Naive thymus-derived CD8-positive, alpha-beta T cell (primary cell): ENCODE measurements at regions not wholly inside any gene's neighbourhood (a gene's known extent, or its start where the extent isn't known, plus 50 kb on each side); places are given as distances from the start of the nearest gene placed in this dataset.

Source experiments
- ATAC-seq, 2 donors: fragments of 150-1000 bp; cut with Tn5 transposase in 1 of 2; sonication (Bioruptor Pico), chemical (Tn5 transposase) in 1 of 2; 1 replicate in 1 of 2; 2 replicates in 1 of 2; pipeline ENCODE4 v1.10.0; 2021; ENCODE audit warnings: mild to moderate bottlenecking in 2 of 2, moderate library complexity in 2 of 2
- POLR2A ChIA-PET: fragments of 350-600 bp; sonication (Branson Sonifier 250); formaldehyde crosslinking; loops from one replicate; lab custom pipeline; 2021; ENCODE audit warnings: antibody characterized with exemption; lab: Charles Lee
- DNase-seq, 10 donors: peaks; one replicate each; pipeline versions ENCODE4 v3.0.0 to v3.0.0-alpha.2; 2020 to 2022
- H3K27ac Mint-ChIP-seq, 10 donors: one replicate each; pipeline ENCODE4 v1.8.0; 2020 to 2022; ENCODE audit warnings: mild to moderate bottlenecking in 10 of 10, mixed read lengths in 10 of 10, moderate library complexity in 4 of 10, inconsistent platforms in 1 of 10
- H3K27me3 Mint-ChIP-seq, 5 donors: one replicate each; pipeline ENCODE4 v1.8.0; 2021 to 2022; ENCODE audit warnings: mixed read lengths in 5 of 5
- H3K36me3 Mint-ChIP-seq, 3 donors: one replicate each; pipeline ENCODE4 v1.8.0; 2020 to 2022; ENCODE audit warnings: mixed read lengths in 3 of 3, mild to moderate bottlenecking in 2 of 3, inconsistent platforms in 1 of 3
- H3K4me1 Mint-ChIP-seq, 4 donors: one replicate each; pipeline ENCODE4 v1.8.0; 2021 to 2022; ENCODE audit warnings: mixed read lengths in 4 of 4
- H3K4me3 Mint-ChIP-seq, 10 donors: one replicate each; pipeline ENCODE4 v1.8.0; 2020 to 2022; ENCODE audit warnings: mild to moderate bottlenecking in 10 of 10, mixed read lengths in 10 of 10, moderate library complexity in 6 of 10, inconsistent platforms in 1 of 10
- H3K9me3 Mint-ChIP-seq, 9 donors: one replicate each; pipeline ENCODE4 v1.8.0; 2020 to 2022; ENCODE audit warnings: mixed read lengths in 9 of 9, mild to moderate bottlenecking in 3 of 9, inconsistent platforms in 1 of 9, moderate library complexity in 1 of 9

DNA sequence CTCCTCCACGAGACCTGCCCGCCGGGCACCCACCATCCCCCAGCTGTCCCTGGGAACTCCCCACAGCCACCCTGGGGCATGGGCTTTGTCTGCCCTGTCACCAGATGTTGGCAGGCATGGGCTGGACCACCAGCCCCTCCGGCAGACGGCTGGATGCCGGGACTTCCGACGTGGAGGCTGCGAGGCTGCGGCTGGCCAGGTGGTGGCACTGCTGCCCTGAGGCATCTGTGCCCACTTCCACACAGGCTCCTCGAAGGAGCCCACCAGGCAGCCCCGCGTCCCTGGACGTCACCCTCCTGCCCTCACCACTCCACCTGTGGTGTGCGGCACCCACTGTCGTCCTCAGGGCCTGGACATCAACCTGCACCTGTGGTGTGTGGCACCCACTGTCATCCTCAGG is 319.9 kb upstream of the SALL3 start:
- ATAC-seq (no peak), DNase-seq (peak in 1 of 10 donors; percentile 57)
- H3K27ac Mint-ChIP-seq: peak overlapping the region in 1 of 10 donors; percentile 93
- H3K4me3 Mint-ChIP-seq: no peak overlapping the region
- POLR2A ChIA-PET: no interaction called here
- H3K9me3 Mint-ChIP-seq: peaks cover 0 to 9% (median 0%) of the 10 kb centered on the region in 9 donors
- peaks cover 3 to 22% (median 12%) of the 10 kb centered on the region in 5 donors for H3K27me3 Mint-ChIP-seq
- H3K36me3 Mint-ChIP-seq: no peaks in the 10 kb centered on the region
- peaks cover 0 to 5% (median 0%) of the 10 kb centered on the region in 4 donors for H3K4me1 Mint-ChIP-seq

DNA sequence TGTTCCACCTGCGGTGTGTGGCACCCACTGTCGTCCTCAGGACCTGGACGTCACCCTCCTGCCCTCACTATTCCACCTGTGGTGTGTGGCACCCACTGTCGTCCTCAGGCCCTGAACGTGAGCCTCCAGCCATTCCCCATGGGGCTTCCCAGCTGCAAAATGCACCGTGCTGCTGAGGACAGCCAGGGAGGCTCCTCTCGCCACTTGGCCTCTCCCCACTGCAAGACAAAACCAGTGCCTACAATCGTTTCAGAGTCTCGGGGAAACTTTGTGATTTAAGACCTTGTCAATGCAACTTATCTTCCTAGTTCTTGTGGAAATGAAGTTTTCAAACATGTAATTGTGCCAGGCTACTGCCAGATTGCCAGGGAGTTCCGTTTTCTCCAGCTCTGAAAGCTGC is 319.3 kb upstream of the SALL3 start:
- peaks cover 0 to 9% (median 0%) of the 10 kb centered on the region in 9 donors for H3K9me3 Mint-ChIP-seq
- H3K27ac Mint-ChIP-seq: peak overlapping the region in 1 of 10 donors; percentile 93
- ATAC-seq (no peak), DNase-seq (no peak)
- H3K4me3 Mint-ChIP-seq: no peak overlapping the region
- H3K36me3 Mint-ChIP-seq: no peaks in the 10 kb centered on the region
- H3K27me3 Mint-ChIP-seq: peaks cover 3 to 22% (median 12%) of the 10 kb centered on the region in 5 donors
- peaks cover 0 to 5% (median 0%) of the 10 kb centered on the region in 4 donors for H3K4me1 Mint-ChIP-seq
- POLR2A ChIA-PET: no interaction called here

DNA sequence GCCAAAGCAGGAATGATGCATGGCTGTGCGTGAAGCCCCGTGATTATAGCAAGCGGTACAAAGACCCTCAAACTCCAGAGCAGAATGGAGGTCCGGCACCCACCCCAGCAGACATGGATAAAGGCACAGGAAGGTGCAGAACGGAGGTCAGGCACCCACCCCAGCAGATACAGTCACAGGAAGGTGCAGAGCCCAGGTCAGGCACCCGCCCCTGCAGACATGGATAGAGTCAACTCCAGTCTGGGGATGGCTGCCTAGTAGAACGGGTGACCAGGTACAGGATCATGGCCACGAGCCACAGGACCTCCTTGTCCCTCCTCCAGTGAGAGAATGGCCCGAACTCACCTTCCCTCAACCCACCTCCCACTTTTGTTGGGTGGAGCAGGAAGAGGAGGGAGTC is 318.3 kb upstream of the SALL3 start:
- Mint-ChIP-seq H3K36me3 (no peaks in the 10 kb centered on the region), H3K27me3 (peaks cover 3 to 22% (median 12%) of the 10 kb centered on the region in 5 donors), H3K27ac (no peak overlapping the region), H3K4me1 (peaks cover 0 to 5% (median 0%) of the 10 kb centered on the region in 4 donors), H3K4me3 (no peak overlapping the region), H3K9me3 (peaks cover 0 to 5% (median 0%) of the 10 kb centered on the region in 9 donors)
- no peak for DNase-seq
- POLR2A ChIA-PET: no interaction called here
- ATAC-seq: no peak

DNA sequence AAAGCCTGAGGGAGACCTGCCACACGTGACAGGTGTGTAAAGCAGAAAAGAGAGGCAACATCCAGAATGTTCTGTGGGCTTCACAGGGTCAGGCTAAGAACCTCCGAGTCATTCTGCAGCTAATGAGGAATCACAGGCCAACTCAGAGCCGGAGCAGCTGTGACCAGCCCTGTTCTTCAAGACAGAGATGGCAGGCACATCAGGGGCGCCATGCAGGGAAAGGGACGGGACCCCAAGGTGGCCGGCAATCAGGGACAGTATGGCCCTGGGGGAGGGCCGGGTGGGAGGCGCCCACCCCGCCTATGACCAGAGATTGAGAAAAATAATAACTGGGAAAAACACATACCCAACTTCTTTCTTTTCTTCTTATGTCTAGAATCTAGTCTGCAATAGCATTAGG is 316.7 kb upstream of the SALL3 start:
- no peak for DNase-seq
- Mint-ChIP-seq H3K36me3 (no peaks in the 10 kb centered on the region), H3K4me3 (no peak overlapping the region), H3K27ac (no peak overlapping the region), H3K9me3 (peaks cover 0 to 3% (median 0%) of the 10 kb centered on the region in 9 donors), H3K4me1 (peaks cover 0 to 3% (median 0%) of the 10 kb centered on the region in 4 donors), H3K27me3 (peaks cover 0 to 19% (median 9%) of the 10 kb centered on the region in 5 donors)
- no peak for ATAC-seq
- POLR2A ChIA-PET: no interaction called here

DNA sequence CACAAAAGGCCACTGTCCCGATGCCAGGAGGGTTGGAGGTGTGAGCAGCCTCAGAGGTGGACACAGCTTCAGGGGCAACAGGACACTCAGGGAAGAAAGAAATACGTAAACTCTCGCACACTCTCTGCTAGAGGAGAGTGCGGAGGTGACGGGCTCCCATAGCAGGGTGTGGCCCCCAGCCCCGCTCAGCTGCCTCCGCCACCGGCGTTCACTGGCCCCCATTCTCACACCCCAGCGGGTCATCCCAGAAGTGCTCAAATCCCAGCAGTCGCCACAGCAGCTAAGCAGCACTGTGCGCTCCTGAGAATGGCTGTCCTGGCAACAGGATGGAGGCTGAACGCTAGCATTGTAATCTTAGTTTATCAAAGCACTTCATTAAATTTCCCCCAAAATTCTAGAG is 315.6 kb upstream of the SALL3 start:
- H3K36me3 Mint-ChIP-seq: no peaks in the 10 kb centered on the region
- H3K27me3 Mint-ChIP-seq: peaks cover 0 to 16% (median 9%) of the 10 kb centered on the region in 5 donors
- POLR2A ChIA-PET: no interaction called here
- peaks cover 0 to 3% (median 0%) of the 10 kb centered on the region in 4 donors for H3K4me1 Mint-ChIP-seq
- no peak overlapping the region for H3K27ac Mint-ChIP-seq
- no peak overlapping the region for H3K4me3 Mint-ChIP-seq
- DNase-seq (no peak), ATAC-seq (no peak)
- H3K9me3 Mint-ChIP-seq: no peaks in the 10 kb centered on the region

DNA sequence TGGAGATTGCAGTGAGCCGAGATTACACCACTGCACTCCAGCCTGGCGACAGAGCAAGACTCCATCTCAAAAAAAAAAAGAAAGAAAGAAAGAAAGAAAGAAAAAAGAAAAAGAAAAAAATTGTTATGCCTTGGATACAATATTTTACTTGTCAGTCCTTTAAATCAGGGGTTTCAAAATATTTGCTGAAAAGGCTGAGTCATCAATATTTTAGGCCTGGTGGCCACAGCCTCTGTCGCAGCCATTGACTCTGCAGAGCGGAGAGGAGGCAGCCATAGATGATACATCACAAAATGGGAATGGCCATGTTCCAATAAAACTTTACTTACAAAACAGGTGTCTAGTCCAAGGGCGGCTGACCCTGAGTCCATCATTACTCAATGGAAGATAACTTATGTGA is 314.8 kb upstream of the SALL3 start:
- Mint-ChIP-seq H3K36me3 (no peaks in the 10 kb centered on the region), H3K27me3 (peaks cover 0 to 16% (median 9%) of the 10 kb centered on the region in 5 donors), H3K4me1 (peaks cover 0 to 3% (median 0%) of the 10 kb centered on the region in 4 donors), H3K27ac (no peak overlapping the region), H3K9me3 (no peaks in the 10 kb centered on the region), H3K4me3 (no peak overlapping the region)
- DNase-seq: no peak
- no peak for ATAC-seq
- POLR2A ChIA-PET: no interaction called here

DNA sequence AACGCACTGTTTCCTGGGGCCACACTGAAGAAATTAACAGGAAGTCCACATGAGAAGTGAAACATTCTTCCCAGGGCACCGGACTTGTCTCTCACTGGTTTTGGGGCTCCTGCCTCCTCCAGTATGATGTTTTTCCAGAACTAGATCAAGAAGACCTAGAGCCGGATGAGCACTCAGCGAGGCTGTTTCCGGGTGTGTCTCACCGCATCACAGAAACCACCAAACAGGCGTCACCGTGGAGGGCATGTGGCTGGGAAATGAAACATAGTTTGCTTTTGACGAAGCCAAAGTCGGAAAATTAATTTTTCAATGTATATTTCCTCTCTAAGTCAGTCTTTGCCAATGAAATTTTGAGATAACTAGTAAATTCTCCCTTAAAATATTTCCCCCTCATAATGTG is 314.0 kb upstream of the SALL3 start:
- DNase-seq (no peak), ATAC-seq (no peak)
- POLR2A ChIA-PET: no interaction called here
- Mint-ChIP-seq H3K36me3 (no peaks in the 10 kb centered on the region), H3K9me3 (no peaks in the 10 kb centered on the region), H3K27ac (no peak overlapping the region), H3K4me1 (peaks cover 0 to under 1% (median 0%) of the 10 kb centered on the region in 4 donors), H3K27me3 (peaks cover 0 to 9% (median 5%) of the 10 kb centered on the region in 5 donors), H3K4me3 (no peak overlapping the region)

DNA sequence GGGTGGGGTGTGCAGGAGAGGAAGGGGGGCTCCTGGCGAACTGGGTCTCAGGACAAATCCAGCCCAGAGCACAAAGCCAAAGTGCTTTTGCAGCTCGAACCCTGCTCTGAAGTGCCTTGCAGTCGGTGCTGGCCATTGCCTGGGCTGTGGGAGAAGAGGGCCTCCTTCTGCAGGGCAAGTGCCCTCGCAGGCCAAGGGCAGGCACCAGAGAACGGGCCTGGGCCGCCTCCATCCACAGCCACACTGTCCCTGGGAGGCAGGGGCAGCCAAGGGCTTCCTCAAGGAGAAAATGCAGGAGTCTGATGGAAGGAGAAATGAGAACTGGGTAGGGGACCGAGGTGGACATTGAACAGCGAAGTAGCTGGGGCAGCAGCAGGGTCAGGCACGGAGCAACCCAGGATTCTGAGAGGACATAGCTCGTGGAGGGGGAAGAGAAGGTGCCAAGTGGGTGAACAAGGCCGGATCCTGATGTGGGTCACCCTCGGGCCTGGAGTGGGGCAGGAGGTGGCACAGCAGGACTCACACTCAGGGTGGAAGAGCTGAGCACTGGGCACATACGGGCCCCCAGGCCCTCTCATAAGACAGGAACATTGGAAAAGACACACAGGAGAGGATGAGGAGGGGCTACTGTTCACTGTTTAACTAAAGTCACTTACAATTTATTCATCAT is 312.8 kb upstream of the SALL3 start:
- POLR2A ChIA-PET: no interaction called here
- no peaks in the 10 kb centered on the region for H3K36me3 Mint-ChIP-seq
- DNase-seq (no peak), ATAC-seq (no peak)
- H3K4me1 Mint-ChIP-seq: no peaks in the 10 kb centered on the region
- no peaks in the 10 kb centered on the region for H3K9me3 Mint-ChIP-seq
- no peak overlapping the region for H3K27ac Mint-ChIP-seq
- no peak overlapping the region for H3K4me3 Mint-ChIP-seq
- H3K27me3 Mint-ChIP-seq: peaks cover 0 to 7% (median 0%) of the 10 kb centered on the region in 5 donors

DNA sequence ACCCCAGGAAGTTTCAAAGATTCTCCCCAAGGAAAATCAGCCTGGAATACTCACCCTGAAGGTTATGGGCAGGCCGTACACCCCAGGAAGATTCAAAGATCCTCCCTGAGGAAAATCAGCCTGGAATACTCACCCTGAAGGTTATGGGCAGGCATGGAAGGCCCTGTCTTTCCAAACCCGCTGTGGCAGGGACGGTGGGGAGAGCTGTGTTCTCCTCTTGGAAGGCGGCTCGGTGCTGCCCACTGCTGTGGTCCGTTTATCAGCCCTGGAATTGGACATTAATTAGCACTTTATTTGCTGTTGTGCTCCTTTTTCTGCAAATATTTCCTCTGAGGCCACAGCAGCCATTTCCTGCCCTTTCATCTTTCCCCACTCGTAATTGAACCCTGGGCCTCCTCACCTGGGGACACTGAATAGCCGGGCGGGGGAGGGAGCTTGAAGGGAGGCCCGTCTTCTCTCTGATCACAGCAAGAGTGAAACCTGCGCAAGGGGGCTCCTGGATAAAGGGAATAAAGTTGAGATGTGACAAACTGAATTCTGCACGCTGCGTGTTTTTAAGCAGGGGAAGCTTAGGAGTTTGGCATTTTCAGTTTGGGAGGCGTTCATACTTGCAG is 308.7 kb upstream of the SALL3 start:
- DNase-seq (no peak), ATAC-seq (no peak)
- Mint-ChIP-seq H3K27me3 (peaks cover 0 to 7% (median 0%) of the 10 kb centered on the region in 5 donors), H3K27ac (peak overlapping the region in 2 of 10 donors; percentile 19 to 40), H3K4me3 (no peak overlapping the region), H3K9me3 (no peaks in the 10 kb centered on the region), H3K4me1 (peaks cover 0 to 4% (median 2%) of the 10 kb centered on the region in 4 donors), H3K36me3 (no peaks in the 10 kb centered on the region)
- POLR2A ChIA-PET: no interaction called here

DNA sequence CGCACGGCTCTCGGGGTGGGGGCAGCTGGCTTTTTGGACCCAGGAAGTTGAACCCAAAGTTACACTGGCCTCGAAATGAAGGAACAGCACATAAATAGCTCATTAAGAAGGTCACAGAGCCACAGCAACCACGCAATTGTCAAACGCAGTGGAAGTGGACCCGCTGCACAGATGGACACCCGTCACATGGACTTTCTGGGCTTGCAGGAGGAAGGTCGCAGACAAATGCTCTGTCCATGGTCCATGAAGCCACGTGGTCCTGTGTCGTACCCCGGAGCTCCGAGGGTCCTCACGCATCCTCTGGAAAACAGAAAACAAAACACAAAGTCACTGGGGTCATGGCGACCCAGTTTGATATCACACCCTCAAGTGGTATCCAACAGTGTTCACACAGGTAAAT is 308.1 kb upstream of the SALL3 start:
- POLR2A ChIA-PET: no interaction called here
- H3K36me3 Mint-ChIP-seq: no peaks in the 10 kb centered on the region
- H3K27ac Mint-ChIP-seq: peak overlapping the region in 1 of 10 donors; percentile 19
- DNase-seq (no peak), ATAC-seq (no peak)
- peaks cover 0 to 9% (median 0%) of the 10 kb centered on the region in 5 donors for H3K27me3 Mint-ChIP-seq
- no peaks in the 10 kb centered on the region for H3K9me3 Mint-ChIP-seq
- H3K4me3 Mint-ChIP-seq: no peak overlapping the region
- peaks cover 0 to 4% (median 2%) of the 10 kb centered on the region in 4 donors for H3K4me1 Mint-ChIP-seq

DNA sequence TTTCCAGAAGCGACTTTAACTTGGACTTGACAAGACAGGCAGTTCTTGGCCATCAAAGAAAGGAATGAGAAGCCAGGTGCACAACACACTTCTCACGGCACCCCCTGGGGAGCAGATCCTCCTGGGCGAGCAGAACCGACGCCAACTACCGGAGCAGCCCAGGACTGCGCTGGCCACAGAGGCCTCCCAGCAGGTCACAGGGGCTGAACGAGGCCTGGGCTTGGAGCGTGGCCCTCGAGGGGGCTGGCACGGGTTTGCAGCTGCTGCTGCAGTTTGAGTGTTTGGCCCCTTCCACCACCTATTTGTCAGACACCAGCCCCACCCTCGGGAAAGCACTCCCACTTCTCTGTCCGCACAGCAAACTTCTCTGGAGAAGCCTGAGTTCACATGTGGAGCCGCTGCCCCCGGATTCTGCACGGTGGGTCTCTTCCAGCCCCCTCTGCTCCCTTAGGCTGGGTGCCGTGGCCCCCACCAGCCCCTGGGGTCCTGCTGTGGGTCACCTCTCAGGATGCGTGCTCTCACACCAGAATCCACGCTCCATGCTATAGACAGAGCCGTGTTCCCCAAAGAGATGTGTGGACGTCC is 306.7 kb upstream of the SALL3 start:
- POLR2A ChIA-PET: no interaction called here
- H3K27ac Mint-ChIP-seq: no peak overlapping the region
- no peak for ATAC-seq
- DNase-seq: no peak
- no peaks in the 10 kb centered on the region for H3K36me3 Mint-ChIP-seq
- H3K4me3 Mint-ChIP-seq: no peak overlapping the region
- H3K4me1 Mint-ChIP-seq: peaks cover 0 to 5% (median 3%) of the 10 kb centered on the region in 4 donors
- no peaks in the 10 kb centered on the region for H3K9me3 Mint-ChIP-seq
- peaks cover 0 to 9% (median 0%) of the 10 kb centered on the region in 5 donors for H3K27me3 Mint-ChIP-seq

DNA sequence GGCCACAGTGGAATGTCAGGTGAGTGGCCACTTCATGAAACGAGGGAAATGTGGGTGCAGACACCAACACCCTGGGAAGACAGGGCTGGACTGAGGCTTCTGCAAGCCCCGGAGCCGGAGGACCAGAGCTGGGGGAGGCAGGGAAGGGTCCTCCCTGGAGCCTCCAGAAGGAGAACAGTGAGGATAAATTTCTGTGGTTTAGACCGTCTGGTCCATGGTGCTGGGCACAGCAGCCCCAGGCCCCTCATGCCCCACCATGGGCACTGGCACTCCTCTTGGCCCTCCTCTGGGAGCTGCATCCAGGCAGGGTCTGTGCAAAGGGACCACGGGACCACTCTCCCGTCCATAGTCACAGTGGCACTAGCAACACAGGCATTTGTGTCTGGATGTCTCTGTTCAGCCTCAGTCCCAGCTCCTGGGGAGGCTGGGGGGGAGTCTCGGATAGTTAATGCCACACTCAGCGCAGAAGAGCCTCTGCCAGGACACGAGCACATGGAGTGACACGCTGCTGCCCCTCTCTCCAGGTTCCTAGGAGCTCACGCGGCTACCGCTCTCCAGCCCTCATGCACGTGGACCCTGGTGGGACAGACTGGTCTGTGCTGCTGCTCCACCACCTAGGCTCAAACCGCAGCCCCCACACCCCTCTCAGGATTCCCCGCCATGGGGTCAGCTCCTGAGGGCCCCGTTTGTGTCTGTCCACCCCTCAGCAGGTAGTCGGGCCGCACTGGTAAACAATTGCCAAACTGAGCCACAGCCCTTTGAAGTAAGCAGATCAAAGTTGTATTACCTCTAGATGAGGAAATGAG is 305.9 kb upstream of the SALL3 start:
- no peak for DNase-seq
- ATAC-seq: no peak
- Mint-ChIP-seq H3K27me3 (peaks cover 0 to 9% (median 0%) of the 10 kb centered on the region in 5 donors), H3K27ac (no peak overlapping the region), H3K4me3 (no peak overlapping the region), H3K4me1 (peaks cover 0 to 10% (median 6%) of the 10 kb centered on the region in 4 donors), H3K9me3 (no peaks in the 10 kb centered on the region), H3K36me3 (no peaks in the 10 kb centered on the region)
- POLR2A ChIA-PET: no interaction called here
